Activated naive CD8-positive, alpha-beta T cell treated with anti-CD3 and anti-CD28 coated beads, Interleukin-2, amount 50 U/mL, for 24 hours (primary cell): ENCODE measurements at regions not wholly inside any gene's neighbourhood (a gene's known extent, or its start where the extent isn't known, plus 50 kb on each side); places are given as distances from the start of the nearest gene placed in this dataset.
"Not testable (repeated sequence)": the region's sequence is repeated elsewhere in the genome, so short reads cannot be mapped to it uniquely, and the experiment has no call there.

ENCODE experiments used
- ATAC-seq: fragments of 150-1000 bp; cut with Tn5 transposase; one replicate; pipeline ENCODE4 v1.10.0; 2021
- DNase-seq: peaks from one replicate; pipeline ENCODE4 v3.0.0; 2021
- H3K27ac Mint-ChIP-seq: one replicate; pipeline ENCODE4 v1.8.0; 2021; ENCODE audit warnings: mild to moderate bottlenecking, mixed read lengths
- H3K27me3 Mint-ChIP-seq: one replicate; pipeline ENCODE4 v1.8.0; 2021; ENCODE audit warnings: mixed read lengths
- H3K36me3 Mint-ChIP-seq: one replicate; pipeline ENCODE4 v1.8.0; 2021; ENCODE audit warnings: low read depth, mixed read lengths
- H3K4me1 Mint-ChIP-seq: one replicate; pipeline ENCODE4 v1.8.0; 2021; ENCODE audit warnings: mixed read lengths
- H3K4me3 Mint-ChIP-seq: one replicate; pipeline ENCODE4 v1.8.0; 2021; ENCODE audit warnings: mild to moderate bottlenecking, moderate library complexity, mixed read lengths
- H3K9me3 Mint-ChIP-seq: one replicate; pipeline ENCODE4 v1.8.0; 2021; ENCODE audit warnings: mixed read lengths

DNA sequence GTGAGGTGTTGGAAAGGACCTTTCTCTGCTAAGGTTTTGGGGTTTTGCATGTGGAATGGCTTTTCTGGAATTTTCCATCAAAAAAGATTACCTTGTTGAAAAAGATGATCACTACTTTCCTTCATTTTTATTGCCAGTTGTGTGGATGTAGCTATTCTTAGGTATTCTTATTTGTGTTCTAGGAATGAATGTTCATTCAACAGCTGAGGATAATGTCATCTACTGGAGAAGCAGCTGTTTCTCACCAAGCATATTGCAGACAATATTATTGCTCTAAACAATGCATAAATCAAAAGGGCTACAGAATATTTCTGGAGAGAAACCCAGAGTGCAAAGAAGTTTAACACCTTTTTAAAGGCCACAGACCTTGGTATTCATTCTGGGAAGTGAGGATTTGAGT is 145.6 kb upstream of the CALCR start:
- DNase-seq = no peak
- Mint-ChIP-seq H3K9me3 (no peaks in the 10 kb centered on the region), H3K27ac (no peak overlapping the region), H3K4me1 (no peaks in the 10 kb centered on the region), H3K27me3 (peaks cover 4% of the 10 kb centered on the region), H3K4me3 (no peak overlapping the region), H3K36me3 (no peaks in the 10 kb centered on the region)
- ATAC-seq = no peak

DNA sequence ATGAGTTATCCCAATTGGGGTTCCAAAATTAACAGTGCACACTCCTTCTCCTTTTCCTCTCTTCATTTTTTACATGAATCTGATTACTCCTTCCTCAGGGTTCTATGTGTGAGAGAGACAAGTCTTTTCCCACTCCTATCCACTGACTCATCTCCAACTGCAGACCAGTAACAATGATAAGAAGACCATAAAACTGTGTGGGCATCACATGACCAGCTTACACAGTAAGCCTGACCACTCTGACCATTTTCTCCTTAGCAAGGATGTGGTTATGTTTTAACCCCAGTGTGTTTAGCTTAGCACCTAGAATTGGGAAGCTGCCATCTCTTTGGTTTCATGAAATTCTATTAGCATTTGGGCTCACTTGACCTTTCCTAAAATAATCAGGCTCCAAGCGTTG is 145.0 kb upstream of the CALCR start:
- ATAC-seq (no peak), DNase-seq (no peak)
- no peak overlapping the region for H3K27ac Mint-ChIP-seq
- peaks cover 6% of the 10 kb centered on the region for H3K27me3 Mint-ChIP-seq
- H3K4me1 Mint-ChIP-seq = no peaks in the 10 kb centered on the region
- H3K9me3 Mint-ChIP-seq = no peaks in the 10 kb centered on the region
- H3K36me3 Mint-ChIP-seq = no peaks in the 10 kb centered on the region
- H3K4me3 Mint-ChIP-seq = no peak overlapping the region

DNA sequence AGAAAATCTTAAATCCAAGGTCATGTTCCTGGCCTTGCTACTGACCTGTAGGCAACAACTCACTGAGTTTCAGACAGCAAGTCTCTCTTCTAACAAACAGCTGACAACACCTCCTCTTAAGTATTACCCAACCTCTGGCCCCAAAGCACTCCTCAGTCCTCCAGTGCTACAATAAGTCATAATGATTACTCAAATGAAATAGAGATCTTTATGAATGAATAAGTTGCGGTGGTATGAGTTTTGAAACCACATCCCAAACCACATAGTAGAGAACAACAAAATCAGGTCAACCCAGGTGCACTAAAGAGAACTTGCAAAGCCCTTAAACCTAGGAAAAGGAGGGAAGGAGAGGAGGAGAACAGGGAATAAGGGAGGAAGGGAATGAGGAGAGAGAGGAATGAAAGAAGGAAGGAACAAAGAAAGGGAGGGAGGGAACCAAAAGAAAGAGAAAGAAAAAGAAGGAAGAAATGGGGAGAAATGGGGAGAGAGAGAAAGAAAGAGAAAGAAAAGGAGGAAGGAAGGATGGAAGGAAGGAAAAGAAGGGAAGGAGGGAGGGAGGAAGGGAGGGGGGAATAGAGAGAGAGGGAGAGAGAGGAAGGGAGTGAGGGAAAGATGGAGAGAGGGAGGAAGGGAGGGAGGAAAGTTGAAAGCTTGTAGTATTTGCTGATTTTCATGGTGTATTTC is 142.8 kb upstream of the CALCR start:
- ATAC-seq (no peak), DNase-seq (no peak)
- no peaks in the 10 kb centered on the region for H3K4me1 Mint-ChIP-seq
- no peaks in the 10 kb centered on the region for H3K36me3 Mint-ChIP-seq
- no peaks in the 10 kb centered on the region for H3K9me3 Mint-ChIP-seq
- H3K27ac Mint-ChIP-seq = no peak overlapping the region
- no peak overlapping the region for H3K4me3 Mint-ChIP-seq
- peaks cover 6% of the 10 kb centered on the region for H3K27me3 Mint-ChIP-seq

DNA sequence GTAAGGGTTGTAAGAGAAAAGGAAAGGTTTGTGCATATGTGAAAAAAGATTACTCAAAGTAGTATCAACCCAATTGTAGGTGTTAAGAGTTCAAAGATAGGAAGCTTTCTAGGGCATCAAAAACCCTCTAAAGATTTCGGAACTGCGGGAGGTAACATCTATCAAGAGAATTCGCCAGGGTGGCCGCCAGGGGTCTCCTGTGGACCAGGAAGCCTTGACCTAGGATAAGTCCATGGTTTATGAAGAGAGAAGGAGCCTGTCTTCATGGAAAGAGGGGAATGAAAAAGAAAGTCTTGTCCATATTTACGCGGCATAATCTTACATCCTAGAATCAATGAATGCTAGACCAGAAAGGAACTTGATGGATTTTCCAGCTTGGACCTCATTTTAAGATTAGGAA is 140.7 kb upstream of the CALCR start:
- no peak overlapping the region for H3K27ac Mint-ChIP-seq
- H3K4me3 Mint-ChIP-seq = no peak overlapping the region
- no peaks in the 10 kb centered on the region for H3K9me3 Mint-ChIP-seq
- DNase-seq (peak; percentile 25), ATAC-seq (no peak)
- no peaks in the 10 kb centered on the region for H3K36me3 Mint-ChIP-seq
- peaks cover 6% of the 10 kb centered on the region for H3K27me3 Mint-ChIP-seq
- no peaks in the 10 kb centered on the region for H3K4me1 Mint-ChIP-seq

DNA sequence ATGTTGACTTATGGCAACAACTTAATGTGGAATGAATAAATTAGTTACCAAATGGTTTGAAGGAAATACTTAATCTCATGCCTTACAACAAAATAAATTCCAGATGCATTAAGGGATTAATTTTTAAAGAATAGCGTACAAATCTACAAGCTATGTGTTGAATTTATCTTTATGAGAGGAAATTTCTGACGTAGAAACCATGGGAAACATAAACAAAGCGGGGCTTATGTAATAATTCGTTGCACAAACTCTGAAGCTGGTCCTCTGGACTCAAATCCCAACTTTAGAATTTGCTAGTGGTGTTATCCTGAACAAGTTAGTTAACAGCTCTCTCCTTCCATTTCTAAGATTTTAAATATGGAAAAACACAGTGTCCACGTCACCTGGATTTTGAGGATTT is 137.4 kb upstream of the CALCR start:
- ATAC-seq (no peak), DNase-seq (no peak)
- Mint-ChIP-seq H3K27ac (no peak overlapping the region), H3K9me3 (no peaks in the 10 kb centered on the region), H3K4me3 (no peak overlapping the region), H3K4me1 (no peaks in the 10 kb centered on the region), H3K36me3 (no peaks in the 10 kb centered on the region), H3K27me3 (peaks cover 7% of the 10 kb centered on the region)

DNA sequence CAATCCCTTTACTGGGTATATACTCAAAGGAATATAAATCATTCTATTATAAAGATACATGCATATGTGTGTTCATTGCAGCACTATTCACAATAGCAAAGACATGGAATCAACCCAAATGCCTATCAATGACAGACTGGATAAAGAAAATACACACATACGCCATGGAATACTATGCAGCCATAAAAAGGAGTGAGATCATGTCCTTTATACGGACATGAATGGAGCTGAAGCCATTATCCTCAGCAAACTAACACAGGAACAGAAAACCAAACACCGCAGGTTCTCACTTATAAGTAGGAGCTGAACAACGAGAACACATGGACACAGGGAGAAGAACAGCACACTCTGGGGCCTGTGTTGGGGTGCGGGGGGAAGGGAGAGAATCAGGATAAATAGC is 133.7 kb upstream of the CALCR start:
- H3K27ac Mint-ChIP-seq, ATAC-seq, H3K27me3 Mint-ChIP-seq, DNase-seq, H3K4me3 Mint-ChIP-seq, H3K36me3 Mint-ChIP-seq, H3K9me3 Mint-ChIP-seq, H3K4me1 Mint-ChIP-seq: not testable (repeated sequence)

DNA sequence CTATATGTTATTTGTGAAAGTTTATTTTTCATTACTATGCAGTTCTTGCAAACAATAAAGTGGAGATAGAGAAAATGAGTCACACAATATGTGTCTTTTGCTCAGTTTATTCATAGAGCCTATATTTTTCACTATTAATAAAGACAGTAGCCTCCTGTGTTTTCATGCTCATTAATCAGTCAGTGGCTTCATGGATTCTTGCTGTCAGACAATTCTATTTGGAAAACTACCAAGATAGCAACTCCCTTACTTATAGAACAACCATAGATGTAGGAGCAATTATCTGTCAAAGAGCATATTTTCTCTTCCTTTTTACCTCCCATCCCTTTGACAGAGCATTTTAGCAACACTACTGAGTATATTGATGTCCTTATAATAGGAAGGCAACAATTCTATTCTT is 132.7 kb upstream of the CALCR start:
- Mint-ChIP-seq H3K27me3 (peaks cover 2% of the 10 kb centered on the region), H3K36me3 (no peaks in the 10 kb centered on the region), H3K27ac (no peak overlapping the region), H3K9me3 (no peaks in the 10 kb centered on the region), H3K4me1 (no peaks in the 10 kb centered on the region), H3K4me3 (no peak overlapping the region)
- ATAC-seq = no peak
- no peak for DNase-seq

DNA sequence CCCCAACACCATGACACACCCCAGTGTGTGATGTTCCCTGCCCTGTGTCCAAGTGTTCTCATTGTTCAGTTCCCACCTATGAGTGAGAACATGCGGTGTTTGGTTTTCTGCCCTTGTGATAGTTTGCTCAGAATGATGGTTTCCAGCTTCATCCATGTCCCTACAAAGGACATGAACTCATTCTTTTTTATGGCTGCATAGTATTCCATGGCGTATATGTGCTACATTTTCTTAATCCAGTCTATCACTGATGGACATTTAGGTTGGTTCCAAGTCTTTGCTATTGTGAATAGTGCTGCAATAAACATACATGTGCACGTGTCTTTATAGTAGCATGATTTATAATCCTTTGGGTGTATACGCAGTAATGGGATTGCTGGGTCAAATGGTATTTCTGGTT is 131.6 kb upstream of the CALCR start:
- not testable (repeated sequence) for H3K4me1 Mint-ChIP-seq, H3K9me3 Mint-ChIP-seq, H3K36me3 Mint-ChIP-seq, H3K27ac Mint-ChIP-seq, H3K4me3 Mint-ChIP-seq, ATAC-seq, H3K27me3 Mint-ChIP-seq, DNase-seq

DNA sequence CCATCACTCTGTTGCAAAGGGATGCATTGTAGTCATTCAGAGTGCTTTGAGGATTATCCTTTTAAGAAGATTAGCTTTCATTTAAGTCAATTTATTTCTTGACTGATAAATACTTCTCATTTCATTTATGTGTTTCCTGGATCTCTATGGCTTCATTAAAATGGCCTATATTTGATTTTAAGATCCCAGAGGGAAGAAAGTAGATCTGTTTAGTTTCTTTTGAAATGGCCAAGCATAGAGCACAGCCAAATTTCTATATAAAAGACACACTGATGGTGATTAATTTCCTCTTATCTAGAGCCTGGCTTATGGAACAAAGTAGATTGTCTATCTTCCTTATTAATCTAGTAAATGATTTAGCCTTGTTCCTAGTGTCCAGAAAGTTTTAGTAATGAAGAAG is 129.7 kb upstream of the CALCR start:
- Mint-ChIP-seq H3K4me1 (no peaks in the 10 kb centered on the region), H3K9me3 (no peaks in the 10 kb centered on the region), H3K27me3 (peaks cover 2% of the 10 kb centered on the region), H3K27ac (no peak overlapping the region), H3K4me3 (no peak overlapping the region), H3K36me3 (no peaks in the 10 kb centered on the region)
- ATAC-seq (no peak), DNase-seq (no peak)

DNA sequence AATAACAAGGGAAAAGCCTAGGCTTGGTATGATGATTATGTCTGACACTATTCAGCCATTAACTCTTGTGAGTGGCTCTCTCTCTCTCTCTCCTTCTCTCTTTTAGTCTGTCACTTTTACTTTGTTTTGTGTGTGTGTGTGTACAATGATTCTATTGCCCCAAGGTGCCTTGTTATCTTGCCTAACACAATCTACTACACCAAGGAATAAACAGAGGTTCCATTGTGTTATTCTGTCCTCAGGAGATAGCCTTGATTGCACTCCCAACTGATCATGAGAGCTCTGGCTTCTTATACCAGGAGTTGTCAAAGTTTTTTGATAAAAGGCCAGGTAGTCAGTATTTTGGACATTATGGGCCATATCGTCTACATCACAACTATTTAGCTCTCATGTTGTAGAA is 123.4 kb upstream of the CALCR start:
- no peak overlapping the region for H3K4me3 Mint-ChIP-seq
- H3K27ac Mint-ChIP-seq = no peak overlapping the region
- H3K9me3 Mint-ChIP-seq = no peaks in the 10 kb centered on the region
- ATAC-seq = no peak
- no peaks in the 10 kb centered on the region for H3K36me3 Mint-ChIP-seq
- H3K4me1 Mint-ChIP-seq = no peaks in the 10 kb centered on the region
- H3K27me3 Mint-ChIP-seq = no peaks in the 10 kb centered on the region
- DNase-seq = no peak

DNA sequence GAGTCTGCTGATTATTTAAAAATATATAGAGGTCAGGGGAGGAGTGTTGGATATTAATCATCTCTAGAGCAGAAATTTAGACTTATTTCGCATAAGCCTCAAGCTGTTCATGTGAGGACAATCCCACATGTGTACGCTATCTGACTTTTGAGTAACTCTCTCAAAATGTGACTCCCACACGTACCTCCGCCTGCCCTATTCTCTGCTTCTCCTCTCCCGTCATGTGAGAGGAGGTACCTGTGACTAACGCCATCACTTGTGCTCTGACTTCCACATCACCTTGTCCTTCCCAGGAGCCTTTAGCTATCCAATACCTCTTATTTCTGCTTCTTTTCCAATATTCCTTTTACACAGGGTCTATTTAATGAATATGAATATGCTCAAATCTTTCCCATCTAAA is 119.3 kb upstream of the CALCR start:
- Mint-ChIP-seq H3K4me3 (no peak overlapping the region), H3K27ac (no peak overlapping the region), H3K9me3 (no peaks in the 10 kb centered on the region), H3K36me3 (no peaks in the 10 kb centered on the region), H3K4me1 (no peaks in the 10 kb centered on the region), H3K27me3 (no peaks in the 10 kb centered on the region)
- DNase-seq (no peak), ATAC-seq (no peak)

DNA sequence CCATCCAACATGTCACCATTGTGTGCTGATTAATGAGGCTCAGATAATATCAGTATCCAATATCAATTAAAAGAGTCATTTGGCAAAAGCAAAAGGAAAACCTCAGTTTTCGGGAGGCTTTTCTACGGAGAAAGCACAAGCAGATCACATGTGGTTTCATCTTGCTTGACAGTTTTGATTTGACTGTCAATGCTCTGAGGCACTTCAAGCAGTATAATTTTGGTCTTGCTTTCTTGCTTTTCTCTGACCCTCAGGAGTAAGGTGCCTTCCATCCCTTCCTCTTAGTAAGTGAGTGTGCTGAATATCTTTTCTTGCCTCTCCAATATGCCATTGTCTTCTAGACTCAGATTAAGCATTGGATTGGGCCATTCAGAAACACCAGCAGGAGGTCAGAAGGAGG is 115.5 kb upstream of the CALCR start:
- Mint-ChIP-seq H3K27ac (no peak overlapping the region), H3K36me3 (no peaks in the 10 kb centered on the region)

DNA sequence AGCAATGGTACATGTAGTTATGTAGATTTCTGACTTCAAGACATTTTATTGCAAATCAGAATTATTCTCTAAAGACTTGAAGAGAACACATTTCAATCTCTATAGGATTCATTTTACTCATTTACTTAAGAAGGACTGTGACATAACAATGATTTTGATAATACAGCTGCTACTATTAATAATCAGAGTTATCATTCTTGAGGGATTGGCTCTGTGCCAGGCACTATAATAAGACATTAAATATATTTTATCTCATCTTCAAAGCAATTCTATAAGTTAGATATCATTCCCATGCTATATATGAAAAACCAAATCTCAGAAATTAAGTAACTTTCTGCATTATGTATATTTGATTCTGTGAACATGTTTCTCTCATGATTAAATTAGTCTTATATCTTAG is 103.7 kb upstream of the CALCR start:
- DNase-seq (no peak), ATAC-seq (no peak)
- Mint-ChIP-seq H3K4me1 (no peaks in the 10 kb centered on the region), H3K4me3 (no peak overlapping the region), H3K27ac (no peak overlapping the region), H3K27me3 (peaks cover 1% of the 10 kb centered on the region), H3K36me3 (no peaks in the 10 kb centered on the region), H3K9me3 (no peaks in the 10 kb centered on the region)

More for the DNA sequence above, 115.5 kb upstream of the CALCR start:
- Mint-ChIP-seq H3K27me3 (no peaks in the 10 kb centered on the region), H3K4me3 (no peak overlapping the region), H3K4me1 (no peaks in the 10 kb centered on the region), H3K9me3 (no peaks in the 10 kb centered on the region)
- ATAC-seq (no peak), DNase-seq (no peak)

DNA sequence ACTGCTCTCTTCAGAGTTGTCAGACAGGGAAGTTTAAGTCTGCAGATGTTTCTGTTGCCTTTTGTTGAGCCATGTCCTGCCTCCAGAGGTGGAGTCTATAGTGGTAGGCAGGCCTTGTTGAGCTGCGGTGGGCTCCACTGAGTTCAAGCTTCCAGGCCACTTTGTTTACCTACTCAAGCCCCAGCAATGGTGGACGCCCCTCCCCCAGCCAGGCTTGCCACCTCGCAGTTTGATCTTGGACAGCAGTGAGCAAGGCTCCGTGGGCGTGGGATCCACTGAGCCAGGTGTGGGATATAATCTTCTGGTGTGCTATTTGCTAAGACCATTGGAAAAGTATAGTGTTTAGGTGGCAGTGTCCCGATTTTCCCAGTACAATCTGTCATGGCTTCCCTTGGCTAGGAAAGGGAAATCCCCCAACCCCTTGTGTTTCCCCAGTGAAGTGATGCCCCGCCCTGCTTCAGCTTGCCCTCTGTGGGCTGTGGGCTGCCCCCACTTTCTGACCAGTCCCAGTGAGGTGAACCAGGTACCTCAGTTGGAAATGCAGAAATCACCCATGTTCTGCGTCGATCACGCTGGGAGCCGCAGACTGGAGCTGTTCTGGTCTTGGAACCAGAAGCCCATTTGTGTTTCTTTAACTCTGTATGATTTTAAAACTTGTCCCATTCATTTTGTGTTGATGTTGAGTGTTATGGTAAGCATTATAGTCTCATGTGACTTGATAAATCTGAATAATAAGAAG is 89.2 kb upstream of the CALCR start:
- H3K36me3 Mint-ChIP-seq = no peaks in the 10 kb centered on the region
- H3K27me3 Mint-ChIP-seq = peaks cover 1% of the 10 kb centered on the region
- H3K27ac Mint-ChIP-seq = no peak overlapping the region
- ATAC-seq = no peak
- DNase-seq = no peak
- no peaks in the 10 kb centered on the region for H3K4me1 Mint-ChIP-seq
- H3K4me3 Mint-ChIP-seq = no peak overlapping the region
- no peaks in the 10 kb centered on the region for H3K9me3 Mint-ChIP-seq

DNA sequence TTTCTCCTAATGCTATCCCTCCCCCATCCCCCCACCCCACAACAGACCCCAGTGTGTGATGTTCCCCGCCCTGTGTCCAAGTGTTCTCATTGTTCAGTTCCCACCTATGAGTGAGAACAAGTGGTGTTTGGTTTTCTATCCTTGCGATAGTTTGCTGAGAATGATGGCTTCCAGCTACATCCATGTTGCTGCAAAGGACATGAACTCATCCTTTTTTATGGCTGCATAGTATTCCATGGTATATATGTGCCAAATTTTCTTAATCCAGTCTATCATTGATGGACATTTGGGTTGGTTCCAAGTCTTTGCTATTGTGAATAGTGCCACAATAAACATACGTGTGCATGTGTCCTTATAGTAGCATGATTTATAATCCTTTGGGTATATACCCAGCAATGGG is 83.6 kb upstream of the CALCR start:
- not testable (repeated sequence) for DNase-seq, ATAC-seq, H3K27me3 Mint-ChIP-seq, H3K27ac Mint-ChIP-seq, H3K9me3 Mint-ChIP-seq, H3K4me1 Mint-ChIP-seq, H3K4me3 Mint-ChIP-seq, H3K36me3 Mint-ChIP-seq
